MM.1S (cell line): ENCODE measurements at regions not wholly inside any gene's neighbourhood (a gene's known extent, or its start where the extent isn't known, plus 50 kb on each side); places are given as distances from the start of the nearest gene placed in this dataset.

Experiments used
- CTCF ChIP-seq: fragments of 300-600 bp; sonication (generic); IDR thresholded peaks from 2 replicates; pipeline ENCODE4 v1.5.1; 2016; ENCODE audit warnings: antibody characterized with exemption, low read length, mixed read lengths
- EZH2 ChIP-seq: fragments of 300-600 bp; sonication (generic); optimal IDR thresholded peaks from 2 replicates; pipeline ENCODE3; 2017; ENCODE audit warnings: low read depth, mild to moderate bottlenecking, antibody characterized with exemption, low read length, mixed read lengths

- no peak for TF ChIP-seq CTCF
- TF ChIP-seq EZH2: no peak
These were observed 430.5 kb upstream of the KLF6 start for GRCh38 chr10:4215485-4215884.
